Duodenal mucosa (tissue), 2 donors: ENCODE measurements at regions not wholly inside any gene's neighbourhood (a gene's known extent, or its start where the extent isn't known, plus 50 kb on each side); places are given as distances from the start of the nearest gene placed in this dataset.

ENCODE experiments used
- H3K27ac ChIP-seq: one replicate; pipeline ENCODE4 v1.7.0; 2013; ENCODE audit warnings: low read depth, low read length
- H3K27me3 ChIP-seq, 2 donors: one replicate each; pipeline ENCODE4 v1.7.0; 2013; ENCODE audit warnings: low read length in 2 of 2, control low read depth in 1 of 2; ENCODE audit not compliant: insufficient read depth in 2 of 2, control insufficient read depth in 1 of 2
- H3K36me3 ChIP-seq, 2 donors: one replicate each; pipeline ENCODE4 v1.7.0; 2013; ENCODE audit warnings: low read length in 2 of 2, control low read depth in 1 of 2; ENCODE audit not compliant: insufficient read depth in 2 of 2, control insufficient read depth in 1 of 2
- H3K4me1 ChIP-seq, 2 donors: one replicate each; pipeline ENCODE4 v1.7.0; 2013; ENCODE audit warnings: low read length in 2 of 2, control low read depth in 1 of 2; ENCODE audit not compliant: insufficient read depth in 2 of 2, control insufficient read depth in 1 of 2
- H3K4me3 ChIP-seq, 2 donors: one replicate each; pipeline ENCODE4 v1.7.0; 2013; ENCODE audit warnings: low read length in 2 of 2, low read depth in 1 of 2
- H3K9ac ChIP-seq, 2 donors: one replicate each; pipeline ENCODE4 v1.7.0; 2013; ENCODE audit warnings: low read length in 2 of 2, low read depth in 1 of 2
- H3K9me3 ChIP-seq, 2 donors: one replicate each; pipeline ENCODE4 v1.7.0; 2013; ENCODE audit warnings: low read length in 2 of 2, control low read depth in 1 of 2; ENCODE audit not compliant: control insufficient read depth in 1 of 2

GRCh38 chr3:29189328-29189727 is 91.5 kb upstream of the RBMS3 start:
- Histone ChIP-seq H3K9me3 (no peaks in the 10 kb centered on the region), H3K27me3 (no peaks in the 10 kb centered on the region), H3K4me1 (no peaks in the 10 kb centered on the region), H3K9ac (no peak overlapping the region), H3K4me3 (no peak overlapping the region), H3K36me3 (no peaks in the 10 kb centered on the region), H3K27ac (no peak overlapping the region)

DNA sequence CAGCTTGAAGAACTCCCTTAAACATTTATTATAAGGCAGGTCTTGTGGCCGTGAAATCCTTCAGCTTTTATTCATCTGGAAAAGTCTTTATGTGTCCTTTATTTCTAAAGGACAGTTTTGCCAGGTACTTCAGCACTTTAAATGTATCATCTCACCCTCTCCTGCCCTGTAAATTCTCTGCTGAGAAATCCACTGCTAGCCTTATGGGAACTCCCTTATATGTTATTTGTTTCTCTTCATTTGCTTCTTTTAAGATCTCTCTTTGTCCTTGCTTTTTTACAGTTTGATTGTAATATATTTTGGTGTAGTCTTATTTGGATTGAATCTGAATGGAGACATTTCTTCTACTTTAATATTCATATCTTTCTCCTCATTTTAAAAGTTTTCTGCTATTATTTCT is 86.7 kb upstream of the RBMS3 start:
- Histone ChIP-seq H3K9ac (no peak overlapping the region), H3K4me1 (no peaks in the 10 kb centered on the region), H3K9me3 (no peaks in the 10 kb centered on the region), H3K36me3 (no peaks in the 10 kb centered on the region), H3K4me3 (no peak overlapping the region), H3K27ac (no peak overlapping the region), H3K27me3 (no peaks in the 10 kb centered on the region)

DNA sequence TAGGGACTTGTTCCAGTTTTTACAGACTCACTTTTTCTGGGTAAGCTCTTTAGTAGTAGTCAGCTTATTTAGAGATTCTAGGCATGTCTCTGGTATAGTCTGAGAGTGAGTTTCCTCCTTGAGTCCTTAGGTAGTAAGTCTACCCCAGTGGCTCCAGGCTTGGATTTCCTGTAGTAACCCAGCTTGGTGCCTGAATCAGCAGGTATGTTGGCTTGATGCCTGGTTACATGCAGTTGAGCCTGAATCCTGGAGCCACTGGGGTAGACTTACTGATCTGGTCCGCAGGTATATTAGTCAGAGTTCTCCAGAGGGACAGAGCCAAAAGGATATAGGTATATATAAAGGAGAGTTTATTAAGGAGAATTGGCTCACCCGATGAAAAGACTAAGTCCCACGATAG is 85.8 kb upstream of the RBMS3 start:
- Histone ChIP-seq H3K4me1 (no peaks in the 10 kb centered on the region), H3K9ac (no peak overlapping the region), H3K9me3 (no peaks in the 10 kb centered on the region), H3K36me3 (no peaks in the 10 kb centered on the region), H3K4me3 (no peak overlapping the region), H3K27me3 (no peaks in the 10 kb centered on the region), H3K27ac (no peak overlapping the region)

GRCh38 chr3:29201604-29202003 is 79.3 kb upstream of the RBMS3 start:
- Histone ChIP-seq H3K4me3 (no peak overlapping the region), H3K27ac (no peak overlapping the region), H3K36me3 (no peaks in the 10 kb centered on the region), H3K4me1 (no peaks in the 10 kb centered on the region), H3K27me3 (no peaks in the 10 kb centered on the region), H3K9me3 (no peaks in the 10 kb centered on the region), H3K9ac (no peak overlapping the region)

DNA sequence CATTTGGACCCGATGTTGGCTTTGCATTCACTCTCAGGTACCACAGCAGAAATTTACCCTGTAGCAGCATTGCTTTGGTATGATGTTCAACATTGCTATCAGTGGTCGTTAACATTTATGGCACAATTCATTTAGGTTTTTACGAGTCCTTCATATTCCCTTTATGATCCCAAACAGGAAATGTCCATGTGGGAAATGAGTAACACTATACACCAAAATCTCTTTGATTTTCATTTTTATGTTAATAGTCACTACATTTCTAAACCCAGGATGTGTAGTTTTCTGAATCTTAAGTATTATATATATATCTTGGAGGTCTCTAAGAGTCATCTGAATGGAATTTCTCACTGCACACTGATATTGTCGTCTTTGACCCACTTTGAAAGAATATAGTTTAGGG is 78.5 kb upstream of the RBMS3 start:
- no peak overlapping the region for H3K9ac ChIP-seq
- no peaks in the 10 kb centered on the region for H3K36me3 ChIP-seq
- H3K4me3 ChIP-seq: no peak overlapping the region
- H3K27me3 ChIP-seq: no peaks in the 10 kb centered on the region
- no peaks in the 10 kb centered on the region for H3K9me3 ChIP-seq
- no peak overlapping the region for H3K27ac ChIP-seq
- no peaks in the 10 kb centered on the region for H3K4me1 ChIP-seq

DNA sequence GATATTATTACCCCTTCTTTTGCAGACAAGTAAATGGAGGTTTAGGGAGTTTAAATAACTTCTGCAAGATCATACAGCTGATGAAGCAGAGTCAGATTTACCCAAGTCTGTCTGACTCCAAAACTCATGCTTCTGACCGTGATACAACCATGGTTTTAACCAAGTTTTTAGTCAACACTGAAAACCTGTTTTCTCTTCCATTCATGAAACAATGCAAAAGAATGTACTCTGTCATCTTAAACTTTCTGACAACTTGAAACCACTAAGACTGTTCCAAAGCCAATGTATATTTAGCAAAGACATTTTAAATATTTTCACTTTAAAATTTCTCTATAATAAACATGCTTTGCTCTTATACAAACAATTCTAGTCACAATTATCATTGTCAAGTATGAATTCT is 77.0 kb upstream of the RBMS3 start:
- no peak overlapping the region for H3K9ac ChIP-seq

GRCh38 chr3:29207427-29207826 is 73.4 kb upstream of the RBMS3 start:
- Histone ChIP-seq H3K4me3 (no peak overlapping the region), H3K9me3 (no peaks in the 10 kb centered on the region), H3K9ac (no peak overlapping the region), H3K36me3 (no peaks in the 10 kb centered on the region), H3K4me1 (no peaks in the 10 kb centered on the region), H3K27ac (no peak overlapping the region), H3K27me3 (no peaks in the 10 kb centered on the region)

More for the DNA sequence above, 77.0 kb upstream of the RBMS3 start:
- Histone ChIP-seq H3K27ac (no peak overlapping the region), H3K4me3 (no peak overlapping the region), H3K4me1 (no peaks in the 10 kb centered on the region), H3K9me3 (no peaks in the 10 kb centered on the region), H3K36me3 (no peaks in the 10 kb centered on the region), H3K27me3 (no peaks in the 10 kb centered on the region)

DNA sequence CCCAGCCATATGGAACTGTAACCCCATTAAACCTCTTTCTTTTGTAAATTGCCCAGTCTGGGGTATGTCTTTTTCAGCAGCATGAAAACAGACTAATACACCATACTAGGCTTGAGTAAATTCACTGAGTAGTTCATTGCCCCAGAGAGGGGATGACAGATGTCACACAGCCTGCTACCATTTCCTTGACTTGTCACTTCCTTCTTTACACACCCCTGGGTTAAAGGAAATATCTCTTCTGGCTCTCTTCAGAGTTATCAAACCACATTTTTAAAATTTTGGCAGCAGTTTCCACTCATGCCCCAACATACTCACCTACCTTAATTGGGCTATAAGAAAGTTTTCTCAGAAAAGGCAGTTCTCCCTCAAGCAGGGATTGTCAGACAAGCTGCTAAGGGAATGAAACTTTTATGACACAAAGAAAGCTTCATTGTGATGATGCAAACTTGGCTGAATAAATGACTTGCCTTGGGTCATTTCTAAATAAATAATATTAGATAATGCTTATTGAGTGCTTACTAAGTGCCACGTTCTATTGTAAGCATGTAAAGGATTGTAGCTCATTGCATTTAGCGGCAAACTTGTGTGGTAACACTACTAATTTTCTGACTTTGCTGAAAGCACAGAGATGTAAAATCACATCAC is 68.0 kb upstream of the RBMS3 start:
- H3K27me3 ChIP-seq: no peaks in the 10 kb centered on the region
- H3K27ac ChIP-seq: no peak overlapping the region
- no peaks in the 10 kb centered on the region for H3K36me3 ChIP-seq
- H3K4me3 ChIP-seq: no peak overlapping the region
- H3K4me1 ChIP-seq: no peaks in the 10 kb centered on the region
- no peak overlapping the region for H3K9ac ChIP-seq
- no peaks in the 10 kb centered on the region for H3K9me3 ChIP-seq

- Histone ChIP-seq H3K36me3 (no peaks in the 10 kb centered on the region), H3K27ac (no peak overlapping the region), H3K27me3 (no peaks in the 10 kb centered on the region), H3K9ac (no peak overlapping the region), H3K9me3 (no peaks in the 10 kb centered on the region), H3K4me3 (no peak overlapping the region), H3K4me1 (no peaks in the 10 kb centered on the region)
Observed at GRCh38 chr3:29214009-29214658, 66.7 kb upstream of the RBMS3 start.

DNA sequence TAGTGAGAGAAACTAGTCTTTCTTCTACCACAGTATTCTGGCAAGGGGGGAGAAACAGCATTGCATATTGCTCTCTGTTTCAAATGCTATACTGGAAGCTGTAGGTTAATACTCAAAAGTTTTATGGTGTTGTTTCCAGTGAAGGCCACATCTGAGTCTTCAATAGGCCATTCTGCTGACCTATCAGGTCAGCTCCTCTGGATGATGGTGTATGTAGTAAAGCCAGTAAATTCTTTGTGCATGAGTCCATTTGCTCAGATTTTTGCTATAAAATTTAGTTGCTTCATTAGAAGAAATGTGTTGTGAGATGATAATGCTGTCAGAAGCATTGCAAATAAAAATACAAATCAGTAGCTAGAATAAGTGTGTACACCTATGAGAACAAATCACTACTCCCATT is 64.9 kb upstream of the RBMS3 start:
- H3K4me1 ChIP-seq: no peaks in the 10 kb centered on the region
- no peaks in the 10 kb centered on the region for H3K36me3 ChIP-seq
- no peak overlapping the region for H3K9ac ChIP-seq
- H3K27ac ChIP-seq: no peak overlapping the region
- H3K4me3 ChIP-seq: no peak overlapping the region
- H3K9me3 ChIP-seq: no peaks in the 10 kb centered on the region
- no peaks in the 10 kb centered on the region for H3K27me3 ChIP-seq
